ENCODE measurements at regions not wholly inside any gene's neighbourhood (a gene's known extent, or its start where the extent isn't known, plus 50 kb on each side); places are given as distances from the start of the nearest gene placed in this dataset.

DNA sequence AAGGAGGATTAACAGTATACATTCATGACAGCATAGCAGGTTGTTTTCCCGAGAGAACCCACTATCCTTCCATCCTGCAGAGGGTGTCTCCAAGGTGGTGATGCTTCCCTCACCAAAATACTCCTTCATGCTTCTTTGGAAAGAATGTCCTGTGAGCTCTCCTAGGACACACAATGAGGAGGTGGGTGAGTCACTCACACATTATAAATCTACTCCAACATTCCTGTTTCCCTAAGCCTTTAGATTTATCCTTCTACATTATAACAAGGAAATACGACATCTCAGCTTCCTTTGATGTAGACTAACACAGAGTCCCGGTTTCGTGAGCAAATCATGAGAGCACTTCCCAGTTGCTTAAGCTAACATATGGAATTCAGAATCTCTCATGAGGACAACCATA is 689.7 kb upstream of the CELF2 start:
- Histone ChIP-seq H3K27ac (no peak overlapping the region), H3K27me3 (no peaks in the 10 kb centered on the region), H3K4me3 (no peak overlapping the region), H3K9me3 (no peaks in the 10 kb centered on the region), H3K36me3 (no peaks in the 10 kb centered on the region), H3K4me1 (ENCODE audit: insufficient read depth) (no peaks in the 10 kb centered on the region)
- 92 to 96% (median 92%) methylated on average over 4 of the region's 4 CpGs for WGBS, 3 donors
- DNase-seq = no peak
- TF ChIP-seq, protein P1, sequence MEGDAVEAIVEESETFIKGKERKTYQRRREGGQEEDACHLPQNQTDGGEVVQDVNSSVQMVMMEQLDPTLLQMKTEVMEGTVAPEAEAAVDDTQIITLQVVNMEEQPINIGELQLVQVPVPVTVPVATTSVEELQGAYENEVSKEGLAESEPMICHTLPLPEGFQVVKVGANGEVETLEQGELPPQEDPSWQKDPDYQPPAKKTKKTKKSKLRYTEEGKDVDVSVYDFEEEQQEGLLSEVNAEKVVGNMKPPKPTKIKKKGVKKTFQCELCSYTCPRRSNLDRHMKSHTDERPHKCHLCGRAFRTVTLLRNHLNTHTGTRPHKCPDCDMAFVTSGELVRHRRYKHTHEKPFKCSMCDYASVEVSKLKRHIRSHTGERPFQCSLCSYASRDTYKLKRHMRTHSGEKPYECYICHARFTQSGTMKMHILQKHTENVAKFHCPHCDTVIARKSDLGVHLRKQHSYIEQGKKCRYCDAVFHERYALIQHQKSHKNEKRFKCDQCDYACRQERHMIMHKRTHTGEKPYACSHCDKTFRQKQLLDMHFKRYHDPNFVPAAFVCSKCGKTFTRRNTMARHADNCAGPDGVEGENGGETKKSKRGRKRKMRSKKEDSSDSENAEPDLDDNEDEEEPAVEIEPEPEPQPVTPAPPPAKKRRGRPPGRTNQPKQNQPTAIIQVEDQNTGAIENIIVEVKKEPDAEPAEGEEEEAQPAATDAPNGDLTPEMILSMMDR (IDR thresholded peaks at IDR 0.05) = no peak
- intact Hi-C loops (cut with DNase I) = no loop called here

DNA sequence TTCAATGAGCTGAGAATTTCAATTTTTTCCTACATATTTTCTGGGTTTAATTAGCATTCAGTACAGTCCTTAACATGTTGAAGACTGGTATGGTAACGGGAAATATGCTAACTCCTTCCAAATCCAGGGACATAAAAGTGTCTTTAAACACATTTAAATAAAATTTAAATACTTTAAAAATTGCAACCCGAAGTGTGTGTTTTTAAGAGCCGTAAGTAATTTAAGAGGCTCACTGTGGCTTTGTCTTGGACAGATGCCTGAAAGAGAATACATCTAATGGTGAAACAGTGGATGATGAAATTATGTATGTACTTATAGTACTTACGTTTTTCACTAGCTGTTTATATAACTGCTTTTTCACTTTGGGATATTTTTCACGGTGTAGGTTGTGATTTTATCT is 687.3 kb upstream of the CELF2 start:
- Histone ChIP-seq H3K27ac (no peak overlapping the region), H3K36me3 (no peaks in the 10 kb centered on the region), H3K4me3 (no peak overlapping the region), H3K27me3 (no peaks in the 10 kb centered on the region), H3K9me3 (no peaks in the 10 kb centered on the region), H3K4me1 (ENCODE audit: insufficient read depth) (no peaks in the 10 kb centered on the region)
- no peak for DNase-seq
- 74 to 77% (median 75%) methylated on average over 5 of the region's 5 CpGs for WGBS, 3 donors
- intact Hi-C loops (cut with DNase I) = no loop called here
- TF ChIP-seq, protein P1 (IDR thresholded peaks at IDR 0.05) = no peak
- TF ChIP-seq POLR2A (IDR thresholded peaks at IDR 0.05) = no peak
- no peak for TF ChIP-seq EP300 (IDR thresholded peaks at IDR 0.05)

DNA sequence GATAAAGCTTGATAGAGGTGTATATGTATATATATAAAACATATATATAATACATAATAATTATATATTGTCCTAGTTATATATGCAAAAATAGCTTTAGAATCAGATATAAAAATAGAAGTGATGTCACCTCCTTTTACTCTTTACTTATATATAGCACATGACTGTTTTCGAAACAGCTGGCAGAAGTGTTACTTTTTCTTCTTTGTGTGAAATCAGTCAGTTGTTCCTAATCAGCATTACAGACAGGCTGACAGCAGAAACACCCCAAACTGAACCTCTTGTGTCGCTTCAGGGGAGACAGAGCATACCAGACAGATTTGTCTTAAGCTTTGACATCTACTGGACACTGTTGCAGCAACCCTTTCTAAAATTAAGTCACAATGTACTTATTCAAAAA is 684.9 kb upstream of the CELF2 start:
- Histone ChIP-seq H3K27ac (no peak overlapping the region), H3K4me1 (ENCODE audit: insufficient read depth) (no peaks in the 10 kb centered on the region), H3K9me3 (no peaks in the 10 kb centered on the region), H3K4me3 (no peak overlapping the region), H3K27me3 (no peaks in the 10 kb centered on the region), H3K36me3 (no peaks in the 10 kb centered on the region)
- 88% methylated on average over 2 of the region's 2 CpGs for WGBS, 3 donors
- intact Hi-C loops (cut with DNase I) = no loop called here
- TF ChIP-seq POLR2A (IDR thresholded peaks at IDR 0.05) = no peak
- TF ChIP-seq, protein P1 (IDR thresholded peaks at IDR 0.05) = no peak
- TF ChIP-seq EP300 (IDR thresholded peaks at IDR 0.05) = no peak
- no peak for DNase-seq

DNA sequence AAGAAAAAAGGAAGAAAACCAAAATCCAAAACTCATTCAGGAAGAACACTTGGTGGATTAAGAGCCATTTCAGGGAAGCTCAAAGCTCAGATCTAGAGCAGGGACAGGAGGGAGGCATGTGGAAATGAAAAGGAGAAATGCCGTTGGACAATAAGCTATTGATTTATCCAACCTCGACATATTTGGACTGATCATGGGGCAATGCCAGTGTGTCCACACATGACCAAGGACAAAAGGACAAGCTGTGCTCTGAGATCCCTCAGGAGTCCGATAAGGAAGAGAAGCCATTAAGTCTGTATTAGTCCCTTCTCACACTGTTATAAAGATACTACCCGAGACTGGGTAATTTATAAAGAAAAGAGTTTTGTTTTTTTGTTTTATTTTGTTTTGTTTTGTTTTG is 684.0 kb upstream of the CELF2 start:
- WGBS, 3 donors = 86 to 93% (median 93%) methylated on average over 4 of the region's 4 CpGs
- H3K4me1 ChIP-seq (ENCODE audit: insufficient read depth) = no peaks in the 10 kb centered on the region
- DNase-seq = no peak
- H3K36me3 ChIP-seq = no peaks in the 10 kb centered on the region
- intact Hi-C loops (cut with DNase I) = no loop called here
- H3K27me3 ChIP-seq = no peaks in the 10 kb centered on the region
- no peak for TF ChIP-seq POLR2A (IDR thresholded peaks at IDR 0.05)
- TF ChIP-seq EP300 (IDR thresholded peaks at IDR 0.05) = no peak
- TF ChIP-seq, protein P1 (IDR thresholded peaks at IDR 0.05) = no peak
- H3K9me3 ChIP-seq = no peaks in the 10 kb centered on the region
- H3K27ac ChIP-seq = no peak overlapping the region
- H3K4me3 ChIP-seq = no peak overlapping the region

DNA sequence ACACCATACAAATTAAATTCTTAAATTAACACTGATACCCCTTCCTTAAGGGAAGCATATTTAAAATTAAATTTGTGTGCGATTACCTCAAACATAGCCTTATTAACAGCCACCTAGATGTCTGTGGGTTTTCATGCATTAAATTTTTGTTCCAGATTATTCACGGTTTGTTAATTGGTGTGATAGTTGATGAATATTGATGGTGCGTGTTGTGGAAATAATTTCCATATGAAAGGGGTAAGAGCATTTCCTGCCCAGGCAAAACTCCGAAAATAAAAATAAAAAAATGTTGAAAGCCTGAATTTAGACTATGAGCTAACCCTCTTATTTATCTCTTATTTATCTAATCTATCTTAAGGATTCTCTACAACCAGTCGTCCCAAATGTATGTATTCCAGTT is 679.3 kb upstream of the CELF2 start:
- intact Hi-C loops (cut with DNase I) = no loop called here
- Histone ChIP-seq H3K36me3 (no peaks in the 10 kb centered on the region), H3K9me3 (no peaks in the 10 kb centered on the region), H3K27ac (no peak overlapping the region), H3K27me3 (no peaks in the 10 kb centered on the region), H3K4me3 (no peak overlapping the region), H3K4me1 (ENCODE audit: insufficient read depth) (no peaks in the 10 kb centered on the region)
- WGBS, 3 donors = 86 to 88% (median 88%) methylated on average over 5 of the region's 5 CpGs
- DNase-seq = no peak
- TF ChIP-seq EP300 (IDR thresholded peaks at IDR 0.05) = no peak
- TF ChIP-seq, protein P1 (IDR thresholded peaks at IDR 0.05) = no peak
- no peak for TF ChIP-seq POLR2A (IDR thresholded peaks at IDR 0.05)
